OCI-LY3 (cell line): ENCODE measurements at regions not wholly inside any gene's neighbourhood (a gene's known extent, or its start where the extent isn't known, plus 50 kb on each side); places are given as distances from the start of the nearest gene placed in this dataset.
"Not testable (repeated sequence)": the region's sequence is repeated elsewhere in the genome, so short reads cannot be mapped to it uniquely, and the experiment has no call there.

Experiments
- H2AFZ ChIP-seq: fragments of 200-600, 300-600 bp; shearing (Covaris generic); 2 replicates; pipeline ENCODE4 v1.6.0; 2014; ENCODE audit warnings: antibody characterized with exemption, low read depth, low read length
- H3K27ac ChIP-seq: fragments of 200-600, 300-600 bp; sonication (generic); 2 replicates; pipeline ENCODE4 v1.5.1; 2014; ENCODE audit warnings: mild to moderate bottlenecking, low read length, moderate library complexity, mixed read lengths
- H3K27me3 ChIP-seq: fragments of 200-600, 300-600 bp; sonication (generic); 2 replicates; pipeline ENCODE4 v1.6.1; 2014; ENCODE audit warnings: low read depth, low read length, mixed read lengths
- H3K36me3 ChIP-seq: fragments of 200-600, 300-600 bp; sonication (generic); replicated peaks from 2 replicates; pipeline ENCODE3; 2014; ENCODE audit warnings: low read depth, low read length, mixed read lengths
- H3K4me1 ChIP-seq: fragments of 300-600, 200-600 bp; sonication (generic); 2 replicates; pipeline ENCODE4 v1.6.1; 2014; ENCODE audit warnings: low read length, mixed read lengths
- H3K4me2 ChIP-seq: fragments of 200-600, 300-600 bp; sonication (generic); 2 replicates; pipeline ENCODE4 v1.6.1; 2014; ENCODE audit warnings: low read length, mixed read lengths
- H3K4me3 ChIP-seq: fragments of 300-600, 200-600 bp; sonication (generic); 2 replicates; pipeline ENCODE4 v1.5.1; 2014; ENCODE audit warnings: antibody characterized with exemption, mild to moderate bottlenecking, low read length, moderate library complexity
- H3K79me2 ChIP-seq: fragments of 300-600, 200-600 bp; shearing (Covaris generic); 2 replicates; pipeline ENCODE4 v1.6.1; 2014; ENCODE audit warnings: mild to moderate bottlenecking, low read length, mixed read lengths
- H3K9ac ChIP-seq: fragments of 300-600, 200-600 bp; shearing (Covaris generic); 2 replicates; pipeline ENCODE4 v1.6.0; 2014; ENCODE audit warnings: mild to moderate bottlenecking, low read length, moderate library complexity
- H3K9me3 ChIP-seq: fragments of 200-600, 300-600 bp; shearing (Covaris generic); 2 replicates; pipeline ENCODE4 v1.6.1; 2014; ENCODE audit warnings: low read length, mixed read lengths; ENCODE audit not compliant: insufficient read depth
- H4K20me1 ChIP-seq: fragments of 200-600, 300-600 bp; sonication (generic); 2 replicates; pipeline ENCODE4 v1.6.1; 2016; ENCODE audit warnings: low read length, mixed read lengths; ENCODE audit not compliant: insufficient read depth
- EZH2phosphoT487 ChIP-seq: fragments of 200-600 bp; shearing (Covaris generic); IDR thresholded peaks from 2 replicates; pipeline ENCODE4 v1.6.1; 2018; ENCODE audit warnings: antibody characterized with exemption, mixed run types, low read depth
- TF ChIP-seq, protein P1 (sequence below): fragments of 200-600, 300-600 bp; sonication (generic); IDR thresholded peaks from 2 replicates; pipeline ENCODE4 v1.5.1; 2014; ENCODE audit warnings: antibody characterized with exemption, low read length, low read depth

DNA sequence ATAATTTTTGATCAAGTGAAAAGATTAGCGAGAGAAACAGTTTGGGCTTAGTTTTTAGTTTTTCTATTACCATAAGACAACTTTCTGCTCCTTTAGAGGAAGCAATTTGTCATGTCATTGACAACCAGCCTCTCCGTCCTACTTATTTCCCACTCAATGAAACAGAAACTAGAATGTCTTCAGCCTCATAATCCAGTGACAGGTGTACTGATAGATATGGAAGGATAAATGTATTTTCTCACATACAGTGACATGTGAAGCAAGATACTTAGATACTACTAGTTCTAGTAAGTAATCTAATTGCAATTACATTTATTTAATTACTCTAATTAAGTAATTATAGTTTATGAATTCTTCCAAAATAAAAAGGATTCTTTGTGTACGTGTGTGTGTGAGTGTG lies 429.7 kb downstream of the CDH10 start:
- Histone ChIP-seq H3K9me3 (no peaks in the 10 kb centered on the region), H3K27ac (no peak overlapping the region), H2AFZ (no peak overlapping the region), H4K20me1 (no peaks in the 10 kb centered on the region), H3K4me3 (no peak overlapping the region), H3K4me1 (peaks cover 5% of the 10 kb centered on the region; the same call in 1 of the 2 replicates), H3K79me2 (no peaks in the 10 kb centered on the region), H3K9ac (no peak overlapping the region), H3K4me2 (no peak overlapping the region), H3K36me3 (no peaks in the 10 kb centered on the region), H3K27me3 (no peaks in the 10 kb centered on the region)
- TF ChIP-seq, protein P1, sequence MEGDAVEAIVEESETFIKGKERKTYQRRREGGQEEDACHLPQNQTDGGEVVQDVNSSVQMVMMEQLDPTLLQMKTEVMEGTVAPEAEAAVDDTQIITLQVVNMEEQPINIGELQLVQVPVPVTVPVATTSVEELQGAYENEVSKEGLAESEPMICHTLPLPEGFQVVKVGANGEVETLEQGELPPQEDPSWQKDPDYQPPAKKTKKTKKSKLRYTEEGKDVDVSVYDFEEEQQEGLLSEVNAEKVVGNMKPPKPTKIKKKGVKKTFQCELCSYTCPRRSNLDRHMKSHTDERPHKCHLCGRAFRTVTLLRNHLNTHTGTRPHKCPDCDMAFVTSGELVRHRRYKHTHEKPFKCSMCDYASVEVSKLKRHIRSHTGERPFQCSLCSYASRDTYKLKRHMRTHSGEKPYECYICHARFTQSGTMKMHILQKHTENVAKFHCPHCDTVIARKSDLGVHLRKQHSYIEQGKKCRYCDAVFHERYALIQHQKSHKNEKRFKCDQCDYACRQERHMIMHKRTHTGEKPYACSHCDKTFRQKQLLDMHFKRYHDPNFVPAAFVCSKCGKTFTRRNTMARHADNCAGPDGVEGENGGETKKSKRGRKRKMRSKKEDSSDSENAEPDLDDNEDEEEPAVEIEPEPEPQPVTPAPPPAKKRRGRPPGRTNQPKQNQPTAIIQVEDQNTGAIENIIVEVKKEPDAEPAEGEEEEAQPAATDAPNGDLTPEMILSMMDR = no peak
- TF ChIP-seq EZH2phosphoT487 = no peak

DNA sequence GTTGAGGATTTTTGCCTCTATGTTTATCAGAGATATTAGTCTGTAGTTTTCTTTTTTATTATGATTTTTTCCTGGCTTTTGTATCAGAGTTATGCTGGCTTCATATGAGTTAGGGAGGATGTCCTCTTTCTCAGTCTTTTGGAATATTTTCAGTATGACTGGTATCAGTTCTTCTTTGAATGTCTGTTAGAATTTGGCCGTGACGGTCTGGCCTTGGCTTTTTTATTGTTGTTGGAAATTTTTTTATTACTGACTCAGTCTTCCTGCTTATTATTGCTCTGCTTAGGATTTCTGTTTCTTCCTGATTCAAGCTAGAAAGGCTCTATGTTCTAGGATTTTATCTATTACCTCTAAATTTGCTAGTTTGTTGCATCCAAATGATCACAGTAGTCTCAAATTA lies 421.9 kb downstream of the CDH10 start:
- no peak overlapping the region for H3K4me2 ChIP-seq
- no peak overlapping the region for H2AFZ ChIP-seq
- no peak overlapping the region for H3K4me3 ChIP-seq
- no peaks in the 10 kb centered on the region for H3K79me2 ChIP-seq
- H3K27me3 ChIP-seq = no peaks in the 10 kb centered on the region
- TF ChIP-seq, protein P1 = no peak
- no peak for TF ChIP-seq EZH2phosphoT487
- H3K36me3 ChIP-seq = no peaks in the 10 kb centered on the region
- no peaks in the 10 kb centered on the region for H4K20me1 ChIP-seq
- no peak overlapping the region for H3K27ac ChIP-seq
- H3K4me1 ChIP-seq = peaks cover 5% of the 10 kb centered on the region; the same call in 1 of the 2 replicates
- no peak overlapping the region for H3K9ac ChIP-seq
- no peaks in the 10 kb centered on the region for H3K9me3 ChIP-seq

DNA sequence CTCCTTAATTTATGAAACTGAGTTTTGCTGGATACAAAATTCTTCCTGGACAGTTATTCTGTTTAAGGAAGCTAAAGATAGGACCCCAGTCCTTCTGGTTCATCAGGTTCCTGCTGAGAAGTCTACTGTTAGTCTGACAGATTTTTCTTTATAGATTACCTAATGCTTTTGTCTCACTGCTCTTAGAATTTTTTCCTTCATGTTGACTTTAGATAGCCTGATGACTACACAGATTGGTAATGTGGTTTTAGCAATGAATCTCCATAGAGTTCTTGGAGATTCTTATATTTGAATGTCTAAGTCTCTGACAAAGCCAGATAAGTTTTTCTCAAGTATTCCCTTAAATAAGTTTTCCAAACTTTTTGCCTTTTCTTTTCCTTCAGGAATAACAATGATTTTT lies 419.7 kb downstream of the CDH10 start:
- H3K27ac ChIP-seq = no peak overlapping the region
- no peak overlapping the region for H2AFZ ChIP-seq
- no peak overlapping the region for H3K4me3 ChIP-seq
- no peaks in the 10 kb centered on the region for H3K36me3 ChIP-seq
- no peak overlapping the region for H3K4me2 ChIP-seq
- no peaks in the 10 kb centered on the region for H4K20me1 ChIP-seq
- H3K27me3 ChIP-seq = no peaks in the 10 kb centered on the region
- TF ChIP-seq, protein P1 = no peak
- TF ChIP-seq EZH2phosphoT487 = no peak
- no peak overlapping the region for H3K9ac ChIP-seq
- peaks cover 5% of the 10 kb centered on the region; the same call in 1 of the 2 replicates for H3K4me1 ChIP-seq
- no peaks in the 10 kb centered on the region for H3K79me2 ChIP-seq
- no peaks in the 10 kb centered on the region for H3K9me3 ChIP-seq

DNA sequence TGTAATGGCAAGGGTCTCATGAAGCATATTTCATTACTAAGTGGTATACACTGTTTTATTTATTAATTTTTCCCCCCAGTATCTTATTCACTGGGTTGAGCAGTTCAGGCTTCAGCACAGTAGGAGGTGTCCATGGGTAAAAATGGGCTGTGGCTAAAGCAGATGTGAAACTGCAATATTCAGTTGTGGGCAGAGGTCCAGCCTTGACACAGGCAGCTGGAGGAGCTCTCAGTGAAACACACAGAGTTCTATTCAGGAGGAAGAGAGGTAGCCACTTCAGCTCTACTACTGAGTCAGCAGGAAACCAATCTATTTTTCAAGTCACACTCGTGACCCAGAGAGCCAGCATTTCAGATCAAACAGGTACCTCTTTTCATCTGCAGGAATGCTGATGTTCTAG lies 418.3 kb downstream of the CDH10 start:
- no peaks in the 10 kb centered on the region for H3K36me3 ChIP-seq
- no peak overlapping the region for H3K27ac ChIP-seq
- no peaks in the 10 kb centered on the region for H3K9me3 ChIP-seq
- no peak overlapping the region for H3K4me3 ChIP-seq
- peaks cover 5% of the 10 kb centered on the region; the same call in 1 of the 2 replicates for H3K4me1 ChIP-seq
- no peaks in the 10 kb centered on the region for H4K20me1 ChIP-seq
- H3K79me2 ChIP-seq = no peaks in the 10 kb centered on the region
- no peak overlapping the region for H3K4me2 ChIP-seq
- no peak overlapping the region for H3K9ac ChIP-seq
- H3K27me3 ChIP-seq = no peaks in the 10 kb centered on the region
- TF ChIP-seq, protein P1 = no peak
- TF ChIP-seq EZH2phosphoT487 = no peak
- no peak overlapping the region for H2AFZ ChIP-seq

DNA sequence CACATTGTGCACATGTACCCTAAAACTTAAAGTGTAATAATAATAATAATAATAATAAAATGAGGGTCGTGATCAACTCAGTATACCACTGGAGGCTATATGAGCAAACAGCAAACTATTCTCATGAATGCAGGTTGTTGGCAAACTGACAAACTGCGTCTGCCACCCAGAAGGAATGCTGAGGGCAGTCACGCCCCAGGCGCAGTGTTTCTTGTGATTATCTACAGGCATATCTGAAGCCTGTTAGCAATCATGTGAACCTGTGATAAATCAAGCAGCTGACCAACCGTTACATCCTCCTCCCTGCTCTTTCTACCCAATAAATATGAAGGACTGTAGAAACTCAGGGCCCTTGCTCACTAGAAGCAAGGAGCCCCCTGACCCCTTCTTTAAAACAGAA lies 416.9 kb downstream of the CDH10 start:
- H3K4me2 ChIP-seq = not testable (repeated sequence)

More for the DNA sequence above, 416.9 kb downstream of the CDH10 start:
- not testable (repeated sequence) for H3K4me3 ChIP-seq, H3K27ac ChIP-seq, H3K9ac ChIP-seq, H4K20me1 ChIP-seq, H3K4me1 ChIP-seq, H3K9me3 ChIP-seq, H3K36me3 ChIP-seq, H3K27me3 ChIP-seq, H2AFZ ChIP-seq, H3K79me2 ChIP-seq
